ENCODE measurements at regions not wholly inside any gene's neighbourhood (a gene's known extent, or its start where the extent isn't known, plus 50 kb on each side); places are given as distances from the start of the nearest gene placed in this dataset.

GRCh38 chr2:64908406-64908805, 80.8 kb upstream of the SLC1A4 start:
- DNase-seq = no peak
- Mint-ChIP-seq H3K27me3 (ENCODE audit: unreplicated experiment) (no peaks in the 10 kb centered on the region), H3K36me3 (ENCODE audit: unreplicated experiment) (no peaks in the 10 kb centered on the region), H3K27ac (ENCODE audit: unreplicated experiment) (no peak overlapping the region), H3K4me1 (ENCODE audit: low read depth, unreplicated experiment) (no peaks in the 10 kb centered on the region), H3K9me3 (ENCODE audit: unreplicated experiment) (no peaks in the 10 kb centered on the region), H3K4me3 (ENCODE audit: unreplicated experiment) (no peak overlapping the region)
- no peak for TF ChIP-seq CTCF (IDR thresholded peaks at IDR 0.05; ENCODE audit: partially characterized antibody, unreplicated experiment)

GRCh38 chr2:64910523-64910922, 78.7 kb upstream of the SLC1A4 start:
- peaks cover 4% of the 10 kb centered on the region for H3K4me1 Mint-ChIP-seq (ENCODE audit: low read depth, unreplicated experiment)
- no peak overlapping the region for H3K4me3 Mint-ChIP-seq (ENCODE audit: unreplicated experiment)
- H3K27ac Mint-ChIP-seq (ENCODE audit: unreplicated experiment) = no peak overlapping the region
- no peak for TF ChIP-seq CTCF (IDR thresholded peaks at IDR 0.05; ENCODE audit: partially characterized antibody, unreplicated experiment)
- no peak for DNase-seq
- H3K9me3 Mint-ChIP-seq (ENCODE audit: unreplicated experiment) = no peaks in the 10 kb centered on the region
- no peaks in the 10 kb centered on the region for H3K36me3 Mint-ChIP-seq (ENCODE audit: unreplicated experiment)
- no peaks in the 10 kb centered on the region for H3K27me3 Mint-ChIP-seq (ENCODE audit: unreplicated experiment)

GRCh38 chr2:64910972-64911433, 78.2 kb upstream of the SLC1A4 start:
- Mint-ChIP-seq H3K36me3 (ENCODE audit: unreplicated experiment) (no peaks in the 10 kb centered on the region), H3K9me3 (ENCODE audit: unreplicated experiment) (no peaks in the 10 kb centered on the region)

GRCh38 chr2:64913357-64913869, 75.8 kb upstream of the SLC1A4 start:
- Mint-ChIP-seq H3K27ac (ENCODE audit: unreplicated experiment) (no peak overlapping the region), H3K4me3 (ENCODE audit: unreplicated experiment) (no peak overlapping the region), H3K36me3 (ENCODE audit: unreplicated experiment) (no peaks in the 10 kb centered on the region), H3K9me3 (ENCODE audit: unreplicated experiment) (no peaks in the 10 kb centered on the region), H3K27me3 (ENCODE audit: unreplicated experiment) (no peaks in the 10 kb centered on the region), H3K4me1 (ENCODE audit: low read depth, unreplicated experiment) (peaks cover 4% of the 10 kb centered on the region)
- no peak for TF ChIP-seq CTCF (IDR thresholded peaks at IDR 0.05; ENCODE audit: partially characterized antibody, unreplicated experiment)
- DNase-seq = no peak

More at GRCh38 chr2:64910972-64911433, 78.2 kb upstream of the SLC1A4 start:
- Mint-ChIP-seq H3K4me3 (ENCODE audit: unreplicated experiment) (no peak overlapping the region), H3K27ac (ENCODE audit: unreplicated experiment) (no peak overlapping the region), H3K27me3 (ENCODE audit: unreplicated experiment) (no peaks in the 10 kb centered on the region), H3K4me1 (ENCODE audit: low read depth, unreplicated experiment) (peaks cover 4% of the 10 kb centered on the region)
- no peak for DNase-seq
- TF ChIP-seq CTCF (IDR thresholded peaks at IDR 0.05; ENCODE audit: partially characterized antibody, unreplicated experiment) = no peak

- DNase-seq = no peak
- TF ChIP-seq CTCF (IDR thresholded peaks at IDR 0.05; ENCODE audit: partially characterized antibody, unreplicated experiment) = no peak
Measured at GRCh38 chr2:64914247-64914646, 75.0 kb upstream of the SLC1A4 start.

More at GRCh38 chr2:64914247-64914646, 75.0 kb upstream of the SLC1A4 start:
- Mint-ChIP-seq H3K9me3 (ENCODE audit: unreplicated experiment) (no peaks in the 10 kb centered on the region), H3K36me3 (ENCODE audit: unreplicated experiment) (no peaks in the 10 kb centered on the region), H3K4me1 (ENCODE audit: low read depth, unreplicated experiment) (peaks cover 4% of the 10 kb centered on the region), H3K4me3 (ENCODE audit: unreplicated experiment) (no peak overlapping the region), H3K27ac (ENCODE audit: unreplicated experiment) (no peak overlapping the region), H3K27me3 (ENCODE audit: unreplicated experiment) (no peaks in the 10 kb centered on the region)
